HFFc6 (cell line): ENCODE measurements at regions not wholly inside any gene's neighbourhood (a gene's known extent, or its start where the extent isn't known, plus 50 kb on each side); places are given as distances from the start of the nearest gene placed in this dataset.

Experiments used
- DNase-seq: peaks from one replicate; pipeline ENCODE4 v3.0.0-alpha.2; 2018
- H3K27ac Mint-ChIP-seq: 2 replicates; pipeline ENCODE4 v1.8.0; 2020; ENCODE audit warnings: mild to moderate bottlenecking, mixed read lengths
- H3K27me3 Mint-ChIP-seq: 2 replicates; pipeline ENCODE4 v1.8.0; 2021; ENCODE audit warnings: mild to moderate bottlenecking, moderate library complexity, mixed read lengths; ENCODE audit not compliant: insufficient read depth
- H3K36me3 Mint-ChIP-seq: 2 replicates; pipeline ENCODE4 v1.8.0; 2021; ENCODE audit warnings: low read depth, mixed read lengths
- H3K4me1 Mint-ChIP-seq: 2 replicates; pipeline ENCODE4 v1.8.0; 2020; ENCODE audit warnings: low read depth, mixed read lengths
- H3K4me3 Mint-ChIP-seq: 2 replicates; pipeline ENCODE4 v1.8.0; 2020; ENCODE audit warnings: mild to moderate bottlenecking, moderate library complexity, mixed read lengths
- H3K9me3 Mint-ChIP-seq: 2 replicates; pipeline ENCODE4 v1.8.0; 2020; ENCODE audit warnings: mild to moderate bottlenecking, mixed read lengths
- TF ChIP-seq, protein P1 (sequence below): fragments of 200-600 bp; sonication (generic); IDR thresholded peaks from 2 replicates; pipeline ENCODE4 v1.5.0; 2021; ENCODE audit warnings: antibody characterized with exemption, mild to moderate bottlenecking

DNA sequence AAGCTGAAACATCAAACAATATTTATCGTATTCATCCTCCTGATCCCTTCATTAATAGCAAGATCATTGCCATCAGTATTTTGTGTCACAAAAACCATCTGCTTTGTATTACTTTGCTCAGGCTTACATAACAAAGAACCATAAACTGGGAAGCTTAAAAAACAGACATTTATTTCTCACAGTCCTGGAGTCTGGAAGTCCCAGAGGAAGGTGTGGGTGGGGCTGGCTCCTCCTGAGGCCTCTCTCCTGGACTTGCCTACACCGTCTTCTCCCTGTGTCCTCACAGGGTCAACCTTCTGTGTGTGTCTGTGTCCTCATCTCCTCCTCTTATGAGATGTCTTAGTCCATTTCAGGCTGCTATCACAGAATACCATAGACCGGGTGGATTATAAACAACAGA is 61.3 kb upstream of the MXRA5 start:
- H3K4me3 Mint-ChIP-seq = no peak overlapping the region
- H3K4me1 Mint-ChIP-seq = peaks cover 12% of the 10 kb centered on the region
- H3K27ac Mint-ChIP-seq = no peak overlapping the region
- no peaks in the 10 kb centered on the region for H3K36me3 Mint-ChIP-seq
- peaks cover 2% of the 10 kb centered on the region for H3K27me3 Mint-ChIP-seq
- TF ChIP-seq, protein P1, sequence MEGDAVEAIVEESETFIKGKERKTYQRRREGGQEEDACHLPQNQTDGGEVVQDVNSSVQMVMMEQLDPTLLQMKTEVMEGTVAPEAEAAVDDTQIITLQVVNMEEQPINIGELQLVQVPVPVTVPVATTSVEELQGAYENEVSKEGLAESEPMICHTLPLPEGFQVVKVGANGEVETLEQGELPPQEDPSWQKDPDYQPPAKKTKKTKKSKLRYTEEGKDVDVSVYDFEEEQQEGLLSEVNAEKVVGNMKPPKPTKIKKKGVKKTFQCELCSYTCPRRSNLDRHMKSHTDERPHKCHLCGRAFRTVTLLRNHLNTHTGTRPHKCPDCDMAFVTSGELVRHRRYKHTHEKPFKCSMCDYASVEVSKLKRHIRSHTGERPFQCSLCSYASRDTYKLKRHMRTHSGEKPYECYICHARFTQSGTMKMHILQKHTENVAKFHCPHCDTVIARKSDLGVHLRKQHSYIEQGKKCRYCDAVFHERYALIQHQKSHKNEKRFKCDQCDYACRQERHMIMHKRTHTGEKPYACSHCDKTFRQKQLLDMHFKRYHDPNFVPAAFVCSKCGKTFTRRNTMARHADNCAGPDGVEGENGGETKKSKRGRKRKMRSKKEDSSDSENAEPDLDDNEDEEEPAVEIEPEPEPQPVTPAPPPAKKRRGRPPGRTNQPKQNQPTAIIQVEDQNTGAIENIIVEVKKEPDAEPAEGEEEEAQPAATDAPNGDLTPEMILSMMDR = no peak
- H3K9me3 Mint-ChIP-seq = no peaks in the 10 kb centered on the region; the same call in 1 of the 2 replicates
- DNase-seq = no peak

DNA sequence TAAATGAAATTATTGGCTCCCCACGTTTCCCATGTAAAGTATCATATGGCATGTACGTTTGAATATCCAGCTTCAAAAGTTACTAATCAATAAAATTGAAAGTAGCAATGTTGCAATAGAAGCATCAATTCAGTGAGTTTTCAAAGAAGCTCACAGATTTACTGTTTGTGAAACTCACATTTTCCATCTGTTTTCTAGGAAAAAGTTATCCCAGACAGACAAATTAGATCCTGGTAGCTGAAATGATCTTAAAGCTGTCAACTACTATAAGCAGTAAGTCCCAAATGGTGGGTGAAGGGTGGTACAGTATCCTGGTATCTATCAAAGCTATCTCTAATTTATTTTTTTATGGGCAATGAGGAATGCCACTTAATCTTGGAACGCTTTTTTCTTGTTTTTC is 60.7 kb upstream of the MXRA5 start:
- TF ChIP-seq, protein P1 = no peak
- H3K4me1 Mint-ChIP-seq = peaks cover 12% of the 10 kb centered on the region
- no peak for DNase-seq
- no peaks in the 10 kb centered on the region for H3K36me3 Mint-ChIP-seq
- H3K9me3 Mint-ChIP-seq = no peaks in the 10 kb centered on the region; the same call in 1 of the 2 replicates
- H3K4me3 Mint-ChIP-seq = no peak overlapping the region
- H3K27ac Mint-ChIP-seq = no peak overlapping the region
- H3K27me3 Mint-ChIP-seq = peaks cover 3% of the 10 kb centered on the region

DNA sequence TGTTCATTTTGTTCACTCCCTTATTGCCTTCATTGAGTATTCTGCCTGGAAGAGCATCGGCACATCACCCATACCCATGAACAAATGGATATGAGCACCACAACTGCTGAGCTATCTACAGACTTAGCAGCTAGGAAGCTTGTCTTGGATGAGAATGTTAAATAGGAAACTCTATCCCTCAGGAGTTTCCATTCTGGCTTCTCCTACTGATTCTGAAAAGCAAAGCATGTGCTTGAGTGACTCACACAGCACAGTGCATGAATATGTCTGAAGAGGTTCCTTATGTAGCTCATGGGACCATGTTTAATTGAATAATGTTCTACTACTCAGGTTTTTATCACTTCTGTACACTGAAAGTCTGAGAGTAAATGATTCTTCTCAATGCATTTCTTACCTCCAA is 57.3 kb upstream of the MXRA5 start:
- TF ChIP-seq, protein P1 = no peak
- Mint-ChIP-seq H3K4me1 (peaks cover 8% of the 10 kb centered on the region), H3K4me3 (no peak overlapping the region), H3K27me3 (peaks cover 15% of the 10 kb centered on the region), H3K36me3 (no peaks in the 10 kb centered on the region), H3K9me3 (no peaks in the 10 kb centered on the region; the same call in 1 of the 2 replicates), H3K27ac (no peak overlapping the region)
- no peak for DNase-seq
